ENCODE measurements at regions not wholly inside any gene's neighbourhood (a gene's known extent, or its start where the extent isn't known, plus 50 kb on each side); places are given as distances from the start of the nearest gene placed in this dataset.

DNA sequence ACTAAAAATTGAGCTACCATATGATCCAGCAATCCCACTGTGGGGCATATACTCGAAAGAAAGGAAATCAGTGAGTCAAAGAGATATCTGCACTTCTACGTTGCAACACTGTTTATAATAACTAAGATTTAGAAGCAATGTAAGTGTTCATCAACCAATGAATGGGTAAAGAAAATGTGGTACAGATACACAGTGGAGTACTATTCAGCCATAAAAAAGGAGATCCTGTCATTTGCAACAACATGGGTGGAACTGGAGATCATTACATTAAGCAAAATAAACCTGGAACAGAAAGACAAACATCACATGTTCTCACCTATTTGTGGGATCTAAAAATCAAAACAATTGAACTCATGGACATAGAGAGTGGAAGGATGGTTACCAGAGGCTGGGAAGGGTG is 385.0 kb upstream of the TRIB2 start:
- DNase-seq (ENCODE audit: low spot score), result no peak
- in situ Hi-C loops (cut with HindIII; ENCODE audit: low sequenced_read_pairs), result no loop called here

- in situ Hi-C loops (cut with HindIII; ENCODE audit: low sequenced_read_pairs), result no loop called here
These were observed 383.4 kb upstream of the TRIB2 start for GRCh38 chr2:12333293-12333692.

DNA sequence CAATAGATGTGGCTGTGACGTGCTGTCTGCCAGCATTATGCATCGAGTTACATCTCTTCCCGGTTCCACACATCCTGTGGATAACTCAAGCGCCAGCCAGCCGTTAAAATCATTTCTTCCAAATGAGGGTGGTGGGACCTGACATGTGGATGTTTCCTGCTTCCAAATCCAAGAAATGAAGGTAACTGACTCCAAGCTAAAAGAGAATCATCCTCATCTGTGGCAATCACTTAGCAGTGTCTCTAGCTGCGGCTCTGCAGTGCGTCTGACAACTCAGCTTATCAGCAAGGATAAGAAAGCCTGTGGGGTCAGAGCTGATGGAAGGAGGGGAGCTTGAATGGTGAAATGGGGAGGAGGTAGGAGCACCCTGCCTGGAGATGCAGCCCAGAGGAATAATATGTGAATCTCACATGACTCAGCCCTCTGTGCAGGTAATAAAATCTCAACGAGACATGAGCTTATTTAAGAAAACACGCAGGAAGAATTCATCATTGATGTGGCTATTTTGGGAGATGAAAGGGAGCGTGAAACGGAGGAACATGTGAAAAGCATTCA is 382.2 kb upstream of the TRIB2 start:
- in situ Hi-C loops (cut with HindIII; ENCODE audit: low sequenced_read_pairs), result no loop called here
- no peak for DNase-seq (ENCODE audit: low spot score)

More at GRCh38 chr2:12333293-12333692, 383.4 kb upstream of the TRIB2 start:
- DNase-seq (ENCODE audit: low spot score), result no peak

- DNase-seq (ENCODE audit: low spot score), result no peak
- in situ Hi-C loops (cut with HindIII; ENCODE audit: low sequenced_read_pairs), result no loop called here
These were observed 381.6 kb upstream of the TRIB2 start for GRCh38 chr2:12335131-12335530.

DNA sequence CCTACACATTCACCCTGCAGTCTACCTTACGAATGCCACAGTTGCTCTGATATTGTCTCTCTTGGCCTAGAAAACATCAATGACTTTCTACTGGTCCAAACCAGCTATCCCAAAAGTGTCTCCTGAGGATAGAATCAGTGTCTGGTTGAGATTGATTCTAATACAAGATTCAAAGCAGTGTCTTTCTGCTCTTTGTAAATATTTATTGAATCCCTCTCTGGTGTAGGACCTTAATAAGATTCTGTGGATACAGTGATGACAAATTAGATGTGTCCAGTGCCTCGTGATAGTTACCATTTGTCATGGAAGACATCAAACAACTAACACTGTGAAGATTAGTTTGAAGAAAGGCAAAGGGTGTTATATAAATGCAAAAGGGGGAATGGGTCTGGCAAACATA is 380.7 kb upstream of the TRIB2 start:
- in situ Hi-C loops (cut with HindIII; ENCODE audit: low sequenced_read_pairs), result no loop called here
- no peak for DNase-seq (ENCODE audit: low spot score)

- DNase-seq (ENCODE audit: low spot score), result no peak
- in situ Hi-C loops (cut with HindIII; ENCODE audit: low sequenced_read_pairs), result no loop called here
These were observed 377.6 kb upstream of the TRIB2 start for GRCh38 chr2:12338946-12339697.

GRCh38 chr2:12340164-12340563 is 376.6 kb upstream of the TRIB2 start:
- in situ Hi-C loops (cut with HindIII; ENCODE audit: low sequenced_read_pairs), result no loop called here
- DNase-seq (ENCODE audit: low spot score), result no peak

DNA sequence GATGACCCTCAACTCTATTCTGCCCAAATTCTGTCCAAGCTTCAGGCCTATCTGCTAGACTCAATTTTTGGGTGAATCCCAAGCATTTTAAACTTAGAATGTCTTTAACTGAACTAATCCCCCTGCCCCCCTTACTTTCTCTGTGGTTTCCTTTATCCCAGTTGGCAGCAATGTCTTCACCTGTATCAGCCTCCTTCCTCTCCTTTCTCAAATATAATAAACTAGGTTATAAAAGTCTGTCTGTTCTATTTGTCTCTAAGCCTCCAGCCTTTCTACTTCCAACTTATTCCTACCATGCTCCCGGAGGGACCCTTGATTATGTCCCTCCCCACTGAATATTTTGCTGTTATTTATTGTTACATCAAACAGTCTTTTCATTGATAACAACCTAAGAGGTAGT is 375.5 kb upstream of the TRIB2 start:
- in situ Hi-C loops (cut with HindIII; ENCODE audit: low sequenced_read_pairs), result no loop called here
- no peak for DNase-seq (ENCODE audit: low spot score)

DNA sequence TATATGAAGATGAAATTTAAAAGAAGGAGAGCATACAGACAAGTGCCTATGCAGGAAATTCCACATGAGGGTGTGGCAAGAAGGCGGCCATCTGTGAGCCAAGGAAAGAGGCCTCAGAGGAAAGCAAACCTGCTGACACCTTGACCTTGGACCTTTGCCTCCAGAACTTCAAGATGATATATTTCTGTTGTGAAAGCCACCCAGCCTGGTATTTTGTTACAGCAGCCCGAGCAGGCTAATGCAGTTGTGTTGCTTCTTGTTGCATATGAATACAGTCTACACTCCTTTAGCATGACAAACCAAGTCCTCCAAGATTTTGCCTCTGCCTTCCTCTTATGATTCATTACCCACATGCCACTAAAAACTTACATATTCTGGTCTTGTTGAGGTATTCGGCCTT is 374.8 kb upstream of the TRIB2 start:
- in situ Hi-C loops (cut with HindIII; ENCODE audit: low sequenced_read_pairs), result no loop called here
- no peak for DNase-seq (ENCODE audit: low spot score)

- in situ Hi-C loops (cut with HindIII; ENCODE audit: low sequenced_read_pairs), result no loop called here
These were observed 373.6 kb upstream of the TRIB2 start for GRCh38 chr2:12343141-12343540.

DNA sequence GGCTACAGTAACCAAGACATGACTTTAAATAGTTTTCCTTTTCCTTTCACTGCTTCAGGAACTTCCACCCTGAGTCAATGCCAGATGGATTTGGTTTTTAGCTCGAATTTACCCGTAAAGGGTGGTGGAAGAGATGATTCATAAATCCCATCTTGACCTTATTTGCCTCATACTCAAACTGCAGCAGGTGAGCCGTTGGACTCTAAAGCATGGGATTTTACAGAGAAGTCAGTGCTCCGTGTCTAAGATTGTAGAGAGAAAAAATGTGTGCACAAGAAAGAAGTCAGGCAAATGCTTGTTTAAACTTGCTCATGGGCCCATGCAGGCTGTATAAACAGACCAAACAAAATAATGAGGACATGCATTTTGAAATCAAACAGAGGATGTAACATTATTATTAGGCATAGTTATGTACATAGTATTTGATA is 369.7 kb upstream of the TRIB2 start:
- in situ Hi-C loops (cut with HindIII; ENCODE audit: low sequenced_read_pairs), result no loop called here
- no peak for DNase-seq (ENCODE audit: low spot score)

More at GRCh38 chr2:12343141-12343540, 373.6 kb upstream of the TRIB2 start:
- no peak for DNase-seq (ENCODE audit: low spot score)

DNA sequence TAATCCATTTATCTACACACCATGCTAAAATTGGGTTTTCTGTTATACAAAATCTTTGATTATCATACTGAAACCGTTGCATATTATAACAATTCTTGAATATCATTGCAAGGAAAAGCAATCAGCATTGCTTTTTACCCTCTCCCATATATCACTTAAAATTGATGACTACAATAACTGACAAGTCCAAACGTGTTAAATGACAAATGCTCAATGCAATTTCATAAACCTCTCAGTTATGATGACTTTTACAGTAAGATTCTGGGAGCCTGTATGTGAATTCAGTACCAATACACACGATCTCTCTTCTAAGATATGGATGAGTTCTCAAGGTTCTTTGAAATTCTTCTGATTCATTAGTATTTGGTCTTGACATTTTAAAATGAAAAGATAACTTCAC is 368.5 kb upstream of the TRIB2 start:
- in situ Hi-C loops (cut with HindIII; ENCODE audit: low sequenced_read_pairs), result no loop called here
- no peak for DNase-seq (ENCODE audit: low spot score)

DNA sequence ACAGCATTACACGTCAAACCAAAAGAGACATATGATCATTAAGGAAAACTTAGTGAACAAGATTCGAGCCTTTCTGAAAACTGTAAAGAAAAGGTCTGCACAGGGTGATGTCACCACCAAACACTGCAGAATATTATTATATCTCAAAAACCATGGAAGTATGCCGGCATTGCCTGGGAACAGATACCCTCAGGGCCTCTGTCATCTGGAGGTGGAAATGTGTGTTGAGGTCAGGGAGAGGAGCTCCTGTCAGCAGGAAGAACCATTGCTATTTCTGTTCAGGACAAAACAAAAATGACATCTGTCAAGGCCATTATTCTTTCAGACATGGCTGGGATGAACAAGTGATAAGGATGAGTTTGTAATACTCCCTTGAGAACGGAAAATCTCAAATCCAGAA is 365.9 kb upstream of the TRIB2 start:
- no peak for DNase-seq (ENCODE audit: low spot score)
- in situ Hi-C loops (cut with HindIII; ENCODE audit: low sequenced_read_pairs), result no loop called here

DNA sequence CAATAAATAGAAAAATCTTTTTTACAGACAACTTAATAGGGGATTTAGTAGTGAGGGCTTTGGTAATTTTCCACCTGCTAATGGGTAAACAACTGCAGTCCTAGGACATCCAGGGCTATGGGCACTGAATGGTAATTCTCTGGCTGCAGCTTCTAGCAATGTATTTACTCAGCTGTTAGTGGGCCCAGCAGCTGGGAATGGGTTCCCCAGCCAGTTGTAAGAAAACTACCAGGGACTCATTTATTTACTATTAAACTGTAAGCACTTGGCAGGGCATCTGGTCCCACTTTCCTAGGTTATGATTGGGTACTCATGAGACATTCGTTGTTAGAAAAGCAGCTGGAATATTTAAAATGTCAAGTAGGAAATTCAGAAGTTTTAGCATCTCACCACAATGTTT is 363.8 kb upstream of the TRIB2 start:
- no peak for DNase-seq (ENCODE audit: low spot score)
- in situ Hi-C loops (cut with HindIII; ENCODE audit: low sequenced_read_pairs), result no loop called here

DNA sequence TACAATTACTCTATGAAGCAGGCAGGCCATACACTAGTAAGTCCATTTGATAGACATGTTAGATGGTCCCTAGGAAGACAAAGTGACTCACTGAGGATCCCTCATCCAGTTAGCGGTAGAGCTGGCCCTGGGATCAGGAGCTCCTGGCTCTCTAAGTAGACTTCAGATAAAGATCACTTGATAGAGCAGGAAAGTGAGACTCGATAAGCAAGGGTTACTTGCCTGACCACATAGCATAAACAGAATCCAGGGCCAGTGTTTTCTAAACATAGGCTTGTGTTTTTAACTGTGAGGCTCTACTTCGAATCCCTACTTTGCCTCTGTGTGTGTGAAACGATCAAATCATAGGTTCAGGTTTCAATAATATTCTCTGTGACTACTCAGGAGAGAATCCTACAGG is 355.2 kb upstream of the TRIB2 start:
- in situ Hi-C loops (cut with HindIII; ENCODE audit: low sequenced_read_pairs), result no loop called here
- DNase-seq (ENCODE audit: low spot score), result no peak

GRCh38 chr2:12363138-12363537 is 353.6 kb upstream of the TRIB2 start:
- in situ Hi-C loops (cut with HindIII; ENCODE audit: low sequenced_read_pairs), result no loop called here
- no peak for DNase-seq (ENCODE audit: low spot score)

DNA sequence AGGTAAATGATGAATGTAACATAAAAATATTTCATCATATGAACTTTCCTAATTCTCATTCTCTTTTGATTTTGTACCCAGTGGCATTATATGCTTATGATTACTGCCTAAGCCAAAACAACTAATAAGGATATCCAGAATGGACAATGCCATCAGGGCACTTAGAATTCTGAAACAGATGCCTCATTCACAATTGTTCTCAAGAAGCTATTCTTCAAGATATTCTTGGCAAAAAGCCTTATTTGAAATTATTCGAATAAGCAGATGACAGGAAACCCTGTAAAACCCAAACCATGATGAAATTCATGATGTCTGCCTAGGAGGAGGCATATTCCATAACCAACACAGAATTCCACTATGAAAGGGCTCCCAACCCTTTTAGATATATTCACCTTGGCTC is 353.2 kb upstream of the TRIB2 start:
- in situ Hi-C loops (cut with HindIII; ENCODE audit: low sequenced_read_pairs), result no loop called here

DNA sequence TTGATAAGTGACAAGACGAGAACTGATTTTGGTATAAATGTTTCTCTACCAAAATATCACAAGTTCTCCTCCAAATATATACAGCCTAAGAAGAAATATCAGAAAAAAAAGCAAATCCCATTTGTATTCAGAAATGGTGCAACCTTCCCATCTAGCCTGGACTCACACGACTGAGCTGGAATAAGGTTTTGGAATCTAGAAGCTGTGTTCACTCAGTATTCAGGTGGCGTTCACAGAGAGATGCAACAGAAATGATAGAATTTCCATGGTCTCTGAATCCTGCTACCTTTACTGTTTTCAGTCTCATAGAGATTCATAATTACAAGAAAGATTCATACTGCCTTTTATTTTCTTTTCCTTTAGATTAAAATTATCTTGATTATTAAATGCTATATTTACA is 347.2 kb upstream of the TRIB2 start:
- DNase-seq (ENCODE audit: low spot score), result no peak
- in situ Hi-C loops (cut with HindIII; ENCODE audit: low sequenced_read_pairs), result no loop called here

More for the DNA sequence above, 353.2 kb upstream of the TRIB2 start:
- DNase-seq (ENCODE audit: low spot score), result no peak

DNA sequence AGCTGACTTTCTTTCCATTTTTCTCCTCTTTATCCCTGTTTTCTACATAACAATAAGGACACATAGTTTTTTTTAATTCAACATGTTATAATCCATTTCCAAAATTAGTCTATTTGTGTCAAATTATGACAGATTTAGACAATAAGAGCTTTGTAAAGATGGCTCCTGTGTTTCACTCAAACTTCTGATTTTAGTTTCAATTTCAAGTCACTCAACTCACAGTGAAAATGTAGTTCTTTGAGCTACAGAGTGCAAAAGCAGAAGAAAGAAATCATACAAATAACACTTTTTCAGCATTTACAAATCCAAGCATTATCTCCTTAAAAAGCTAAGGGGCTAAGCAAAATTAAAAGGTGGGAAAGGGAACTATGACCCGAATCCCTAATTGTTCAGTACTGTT is 340.7 kb upstream of the TRIB2 start:
- no peak for DNase-seq (ENCODE audit: low spot score)
- in situ Hi-C loops (cut with HindIII; ENCODE audit: low sequenced_read_pairs), result no loop called here

DNA sequence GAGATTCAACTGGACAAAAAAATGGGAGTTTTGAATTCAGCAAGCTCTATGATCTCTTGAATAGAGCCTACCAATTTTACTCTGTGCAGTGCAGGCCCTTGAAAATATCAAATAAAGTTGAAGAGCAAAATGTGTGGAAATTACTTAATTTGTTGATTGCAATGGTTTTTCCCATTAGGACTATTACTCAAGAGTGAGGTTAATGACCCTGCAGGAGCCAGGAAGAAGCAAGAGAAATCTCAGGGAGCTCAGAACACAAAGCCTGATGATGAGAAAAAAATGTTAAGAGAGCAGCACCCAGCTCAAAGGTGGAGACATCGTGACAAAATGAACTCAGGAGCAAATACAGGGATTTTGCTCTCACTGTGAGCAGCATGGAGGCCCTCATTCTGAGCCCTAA is 337.6 kb upstream of the TRIB2 start:
- in situ Hi-C loops (cut with HindIII; ENCODE audit: low sequenced_read_pairs), result no loop called here
- DNase-seq (ENCODE audit: low spot score), result no peak

All from G401 (cell line).